ENCODE measurements at regions not wholly inside any gene's neighbourhood (a gene's known extent, or its start where the extent isn't known, plus 50 kb on each side); places are given as distances from the start of the nearest gene placed in this dataset.

DNA sequence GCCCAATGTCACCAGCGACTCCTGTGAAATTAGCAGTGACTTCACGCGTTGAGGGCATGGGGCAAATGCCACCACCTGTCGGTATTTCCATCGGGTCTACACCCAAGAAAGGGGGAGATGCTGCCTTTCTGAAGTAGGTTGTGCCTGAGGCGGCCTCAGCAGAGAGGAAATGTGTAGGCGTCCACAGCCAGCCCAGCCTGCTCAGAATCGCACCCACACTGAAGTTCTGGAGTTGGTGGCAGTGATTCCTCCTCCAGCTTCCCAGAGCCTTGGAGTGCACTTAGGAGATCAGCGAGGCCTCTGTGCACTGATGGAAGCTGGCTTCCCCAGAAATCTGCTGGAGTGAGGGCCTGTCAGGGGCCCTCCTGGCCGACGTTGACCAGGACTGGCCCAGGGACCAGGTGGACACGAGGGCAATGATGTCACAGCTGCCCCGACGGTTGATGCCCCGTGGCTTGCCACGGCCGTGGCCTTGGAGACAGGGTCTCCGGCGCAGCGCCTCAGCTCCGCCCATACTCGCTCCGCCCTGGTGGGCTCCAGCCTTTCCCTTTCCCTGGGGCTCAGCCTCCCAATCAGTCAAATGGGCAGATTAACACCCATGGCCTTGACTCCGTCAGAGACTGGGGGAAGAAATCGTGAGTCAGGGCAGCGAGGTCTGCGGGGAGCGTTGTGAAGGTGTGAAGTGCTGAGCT lies 484.8 kb downstream of the PREX1 start:
- peaks cover 5 to 57% of the 10 kb centered on the region in 2 experiments; a peak in 4 of 5 replicates for H3K27me3 ChIP-seq (ENCODE audit: control insufficient read depth in 1 of 2, insufficient read depth in 2 of 2, low read length in 2 of 2)
- ATAC-seq, result no peak
- WGBS (ENCODE audit: low lambda C conversion rate), result 57% methylated on average over 27 of the region's 28 CpGs
- no peak for FAIRE-seq
- H3K4me1 ChIP-seq (ENCODE audit: insufficient read depth, low read length), result peaks cover 8% of the 10 kb centered on the region
- no peak overlapping the region for H3K4me2 ChIP-seq (ENCODE audit: low read depth, low read length)
- intact Hi-C loops (cut with micrococcal nuclease; ENCODE audit: unreplicated experiment) (no loop called here), in situ Hi-C loops (cut with HindIII; ENCODE audit: extremely low pct_ligation_motif_present, low pct_unique_long_range_greater_than_20kb) (no loop called here)
- ChIA-PET CTCF (ENCODE audit: low intra/inter-chr PET ratio, low total read pairs) (no interaction called here), POLR2A (no interaction called here)
- no peaks in the 10 kb centered on the region for H3K9me3 ChIP-seq (ENCODE audit: low read length)
- H2AFZ ChIP-seq (ENCODE audit: low read length), result no peak overlapping the region
- DNase-seq (ENCODE audit: low spot score), result no peak
- H3K79me2 ChIP-seq (ENCODE audit: insufficient read depth, low read length), result no peaks in the 10 kb centered on the region
- H4K20me1 ChIP-seq (ENCODE audit: insufficient read depth, low read length), result no peaks in the 10 kb centered on the region
- no peak overlapping the region for H3K9ac ChIP-seq (ENCODE audit: insufficient read depth, low read depth, low read length)
- H3K36me3 ChIP-seq (replicated peaks in 1 of 2; ENCODE audit: control insufficient read depth in 1 of 2, insufficient read depth in 2 of 2, low read length in 2 of 2), result no peaks in the 10 kb centered on the region
- no peak overlapping the region for H3K4me3 ChIP-seq (replicated peaks in 1 of 3; ENCODE audit: insufficient read depth in 1 of 3, low read depth in 2 of 3, low read length in 3 of 3)
- H3K27ac ChIP-seq (ENCODE audit: extremely low read length, insufficient read depth, low read length), result no peak overlapping the region
- no TSS peak for BruUV-seq (replicated peaks)
- TF ChIP-seq MYC (CRISPR knock-in tag; IDR thresholded peaks at IDR 0.05; ENCODE audit: borderline replicate concordance) (no peak), ZNF749 (CRISPR knock-in tag; IDR thresholded peaks at IDR 0.05; ENCODE audit: borderline replicate concordance) (no peak), ZNF251 (CRISPR knock-in tag; IDR thresholded peaks at IDR 0.05) (no peak), ZNF629 (CRISPR knock-in tag; conservative IDR thresholded peaks at IDR 0.05) (peak; percentile 53; the same call in 1 of the 2 replicates), ZNF574 (CRISPR knock-in tag; IDR thresholded peaks at IDR 0.05) (no peak), ZNF138 (CRISPR knock-in tag; IDR thresholded peaks at IDR 0.05; ENCODE audit: low read depth) (0 out of 2 replicates have a peak, but pooled peaks have one; percentile 27), DRAP1 (CRISPR knock-in tag; IDR thresholded peaks at IDR 0.05) (no peak), ZNF550 (CRISPR knock-in tag; IDR thresholded peaks at IDR 0.05; ENCODE audit: borderline replicate concordance) (no peak), ZNF687 (CRISPR knock-in tag; IDR thresholded peaks at IDR 0.05) (peak; percentile 16; the same call in 1 of the 2 replicates), PHF5A (CRISPR knock-in tag; IDR thresholded peaks at IDR 0.05; ENCODE audit: low read depth, unreplicated experiment) (no peak), THRA (CRISPR knock-in tag; IDR thresholded peaks at IDR 0.05; ENCODE audit: borderline replicate concordance) (no peak)
- TF ChIP-seq, protein P1, sequence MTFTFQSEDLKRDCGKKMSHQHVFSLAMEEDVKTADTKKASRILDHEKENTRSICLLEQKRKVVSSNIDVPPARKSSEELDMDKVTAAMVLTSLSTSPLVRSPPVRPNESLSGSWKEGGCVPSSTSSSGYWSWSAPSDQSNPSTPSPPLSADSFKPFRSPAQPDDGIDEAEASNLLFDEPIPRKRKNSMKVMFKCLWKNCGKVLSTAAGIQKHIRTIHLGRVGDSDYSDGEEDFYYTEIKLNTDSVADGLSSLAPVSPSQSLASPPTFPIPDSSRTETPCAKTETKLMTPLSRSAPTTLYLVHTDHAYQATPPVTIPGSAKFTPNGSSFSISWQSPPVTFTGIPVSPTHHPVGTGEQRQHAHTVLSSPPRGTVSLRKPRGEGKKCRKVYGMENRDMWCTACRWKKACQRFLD (CRISPR knock-in tag; IDR thresholded peaks at IDR 0.05; ENCODE audit: borderline replicate concordance), result no peak
